HG03108 (cell line): ENCODE measurements at regions not wholly inside any gene's neighbourhood (a gene's known extent, or its start where the extent isn't known, plus 50 kb on each side); places are given as distances from the start of the nearest gene placed in this dataset.

ENCODE experiments used
- ATAC-seq: cut with Tn5 transposase; IDR thresholded peaks from one replicate; pipeline ENCODE4 v1.9.1; 2021; ENCODE audit warnings: moderate library complexity; ENCODE audit not compliant: unreplicated experiment

GRCh38 chr10:44180321-44181168, 204.4 kb downstream of the CXCL12 start:
- ATAC-seq, result no peak

- no peak for ATAC-seq
These were observed 206.0 kb downstream of the CXCL12 start for GRCh38 chr10:44178856-44179255.

- ATAC-seq, result no peak
These were observed 206.6 kb downstream of the CXCL12 start for GRCh38 chr10:44178281-44178680.

GRCh38 chr10:44177610-44178009, 207.3 kb downstream of the CXCL12 start:
- no peak for ATAC-seq

- no peak for ATAC-seq
These were observed 208.6 kb downstream of the CXCL12 start for GRCh38 chr10:44176311-44176710.

- ATAC-seq, result no peak
These were observed 211.3 kb downstream of the CXCL12 start for GRCh38 chr10:44173608-44173894.

- ATAC-seq, result no peak
These were observed 211.9 kb downstream of the CXCL12 start for GRCh38 chr10:44172883-44173607.

- ATAC-seq, result no peak
These were observed 213.1 kb downstream of the CXCL12 start for GRCh38 chr10:44171765-44172164.

GRCh38 chr10:44168478-44168877, 216.4 kb downstream of the CXCL12 start:
- ATAC-seq, result no peak

GRCh38 chr10:44167752-44168151, 217.1 kb downstream of the CXCL12 start:
- ATAC-seq, result no peak

- ATAC-seq, result no peak
These were observed 218.5 kb downstream of the CXCL12 start for GRCh38 chr10:44166441-44166840.

GRCh38 chr10:44164251-44164956, 220.5 kb downstream of the CXCL12 start:
- no peak for ATAC-seq

GRCh38 chr10:44161184-44161583, 223.7 kb downstream of the CXCL12 start:
- no peak for ATAC-seq

- no peak for ATAC-seq
These were observed 227.3 kb downstream of the CXCL12 start for GRCh38 chr10:44157574-44157973.

GRCh38 chr10:44154956-44155355, 229.9 kb downstream of the CXCL12 start:
- no peak for ATAC-seq

GRCh38 chr10:44153918-44154670, 230.8 kb downstream of the CXCL12 start:
- no peak for ATAC-seq

- no peak for ATAC-seq
These were observed 241.3 kb downstream of the CXCL12 start for GRCh38 chr10:44143556-44143955.

- ATAC-seq, result no peak
These were observed 252.3 kb downstream of the CXCL12 start for GRCh38 chr10:44132361-44133289.

- ATAC-seq, result no peak
These were observed 258.6 kb downstream of the CXCL12 start for GRCh38 chr10:44126291-44126717.

- no peak for ATAC-seq
These were observed 259.0 kb downstream of the CXCL12 start for GRCh38 chr10:44125879-44126278.
